CD4-positive, alpha-beta memory T cell (primary cell): ENCODE measurements at regions not wholly inside any gene's neighbourhood (a gene's known extent, or its start where the extent isn't known, plus 50 kb on each side); places are given as distances from the start of the nearest gene placed in this dataset.
"Not testable (repeated sequence)": the region's sequence is repeated elsewhere in the genome, so short reads cannot be mapped to it uniquely, and the experiment has no call there.

Experiments
- CTCF ChIA-PET: fragments of 350-600 bp; sonication (Branson Sonifier 250); formaldehyde crosslinking; loops from one replicate; lab custom pipeline; 2021; ENCODE audit warnings: inconsistent platforms; ENCODE audit not compliant: partially characterized antibody; lab: Charles Lee
- POLR2A ChIA-PET: fragments of 350-600 bp; sonication (Branson Sonifier 250); formaldehyde crosslinking; loops from one replicate; lab custom pipeline; 2021; ENCODE audit not compliant: partially characterized antibody; lab: Charles Lee
- DNase-seq, 5 donors: peaks; one replicate each; pipeline versions ENCODE4 v3.0.0 to v3.0.0-alpha.2; 2020 to 2022; ENCODE audit warnings: mixed read lengths in 1 of 5
- H3K27ac ChIP-seq: one replicate; pipeline ENCODE4 v1.7.0; 2013; ENCODE audit warnings: low read depth, low read length
- H3K27me3 ChIP-seq: 2 replicates; pipeline ENCODE4 v1.7.0; 2013; ENCODE audit warnings: mild to moderate bottlenecking, low read length, moderate library complexity; ENCODE audit not compliant: insufficient read depth
- H3K36me3 ChIP-seq: 2 replicates; pipeline ENCODE4 v1.7.0; 2013; ENCODE audit warnings: mild to moderate bottlenecking, low read length, moderate library complexity; ENCODE audit not compliant: insufficient read depth
- H3K4me1 ChIP-seq: 2 replicates; pipeline ENCODE4 v1.7.0; 2013; ENCODE audit warnings: mild to moderate bottlenecking, low read length, moderate library complexity; ENCODE audit not compliant: insufficient read depth
- H3K4me3 ChIP-seq, 2 donors: one replicate each; pipeline ENCODE4 v1.7.0; 2013; ENCODE audit warnings: low read length in 2 of 2, mild to moderate bottlenecking in 1 of 2
- H3K9me3 ChIP-seq, 2 donors: one replicate each; pipeline ENCODE4 v1.7.0; 2013; ENCODE audit warnings: low read length in 2 of 2, control low read depth in 1 of 2; ENCODE audit not compliant: control insufficient read depth in 1 of 2
- H3K27ac Mint-ChIP-seq, 7 donors: one replicate each; pipeline ENCODE4 v1.8.0; 2020 to 2021; ENCODE audit warnings: mixed read lengths in 7 of 7, mild to moderate bottlenecking in 6 of 7, inconsistent platforms in 3 of 7, moderate library complexity in 3 of 7
- H3K27me3 Mint-ChIP-seq, 2 donors: one replicate each; pipeline ENCODE4 v1.8.0; 2020 to 2021; ENCODE audit warnings: mixed read lengths in 2 of 2
- H3K36me3 Mint-ChIP-seq, 2 donors: one replicate each; pipeline ENCODE4 v1.8.0; 2020 to 2021; ENCODE audit warnings: mixed read lengths in 2 of 2, inconsistent platforms in 1 of 2, mild to moderate bottlenecking in 1 of 2
- H3K4me1 Mint-ChIP-seq, 4 donors: one replicate each; pipeline ENCODE4 v1.8.0; 2020 to 2021; ENCODE audit warnings: mixed read lengths in 4 of 4, mild to moderate bottlenecking in 1 of 4
- H3K4me3 Mint-ChIP-seq, 8 donors: one replicate each; pipeline ENCODE4 v1.8.0; 2020 to 2021; ENCODE audit warnings: mixed read lengths in 8 of 8, mild to moderate bottlenecking in 7 of 8, moderate library complexity in 6 of 8, inconsistent platforms in 3 of 8
- H3K9me3 Mint-ChIP-seq, 8 donors: one replicate each; pipeline ENCODE4 v1.8.0; 2020 to 2021; ENCODE audit warnings: mixed read lengths in 8 of 8, mild to moderate bottlenecking in 5 of 8, inconsistent platforms in 3 of 8, moderate library complexity in 1 of 8
- intact Hi-C: fragments of 100-400 bp; cut with micrococcal nuclease; formaldehyde crosslinking; loops from one replicate; pipeline ENCODE4 v1.15.1; 2023

DNA sequence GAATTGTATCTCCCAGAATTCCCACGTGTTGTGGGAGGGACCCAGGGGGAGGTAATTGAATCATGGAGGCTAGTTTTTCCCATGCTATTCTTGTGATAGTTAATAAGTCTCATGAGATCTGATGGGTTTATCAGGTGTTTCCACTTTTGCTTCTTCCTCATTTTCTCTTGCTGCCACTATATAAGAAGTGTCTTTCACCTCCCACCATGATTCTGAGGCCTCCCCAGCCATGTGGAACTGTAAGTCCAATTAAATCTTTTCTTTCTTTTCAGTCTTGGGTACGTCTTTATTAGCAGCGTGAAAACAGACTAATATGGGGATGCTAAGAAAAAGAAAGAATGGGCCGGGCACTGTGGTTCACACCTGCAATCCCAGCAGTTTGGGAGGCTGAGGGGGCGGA, 124.0 kb upstream of the SERBP1 start:
- H3K4me3 ChIP-seq, H3K36me3 ChIP-seq, H3K27ac Mint-ChIP-seq, H3K27ac ChIP-seq, H3K4me3 Mint-ChIP-seq, H3K4me1 Mint-ChIP-seq, DNase-seq, H3K4me1 ChIP-seq, H3K27me3 ChIP-seq, H3K36me3 Mint-ChIP-seq, intact Hi-C loops, H3K9me3 Mint-ChIP-seq, POLR2A ChIA-PET, H3K9me3 ChIP-seq: not testable (repeated sequence)
- CTCF ChIA-PET: interaction anchor here (1.4 kb wide), 1 partner anchor 206 kb away, joined by 3 read pairs; no protein-coding TSS in a partner anchor
- peaks cover 14 to 21% of the 10 kb centered on the region in 2 donors for H3K27me3 Mint-ChIP-seq

DNA sequence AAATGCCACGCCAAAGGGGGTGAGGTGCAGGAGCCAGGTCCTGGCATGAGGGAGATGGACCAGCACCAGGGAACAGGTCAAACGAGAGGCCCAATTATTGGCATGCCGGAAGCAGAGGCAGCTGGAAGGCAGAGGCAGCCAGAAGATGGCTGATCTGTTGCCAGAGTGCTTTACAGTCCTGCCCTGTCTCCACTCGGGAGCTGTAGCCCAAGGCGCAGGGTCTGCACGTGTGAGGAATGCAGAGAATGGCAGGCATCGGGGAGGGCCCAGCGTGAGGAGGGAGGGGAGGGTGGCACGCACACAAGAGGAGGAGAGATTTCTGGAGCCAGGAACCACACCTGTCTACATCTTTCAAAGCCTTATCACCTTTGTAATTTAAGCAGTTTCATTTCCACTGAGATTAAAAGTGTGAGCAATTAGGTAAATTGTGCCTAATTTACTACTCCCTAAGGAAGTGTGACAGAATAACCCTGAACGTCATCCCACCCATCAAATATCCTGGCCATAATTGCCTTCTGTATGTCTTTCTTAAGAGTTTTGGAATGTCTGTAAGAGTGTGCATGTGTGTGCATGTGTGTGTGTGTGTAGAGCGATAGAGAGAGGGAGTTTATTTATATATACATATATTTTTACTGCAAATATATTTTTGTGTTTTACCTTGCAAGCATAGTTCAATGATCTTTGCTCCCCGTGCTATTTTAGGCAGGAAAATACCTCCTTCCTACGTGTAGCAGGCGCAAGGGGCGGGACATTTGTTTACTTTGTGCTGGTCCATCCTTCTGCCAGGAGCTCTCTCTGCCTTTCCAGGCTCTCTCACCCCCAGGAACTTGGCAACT, 125.5 kb upstream of the SERBP1 start:
- Mint-ChIP-seq H3K27ac (no peak overlapping the region), H3K4me1 (no peaks in the 10 kb centered on the region), H3K36me3 (no peaks in the 10 kb centered on the region), H3K27me3 (peaks cover 12 to 21% of the 10 kb centered on the region in 2 donors), H3K9me3 (peaks cover 0 to 2% (median 0%) of the 10 kb centered on the region in 8 donors), H3K4me3 (no peak overlapping the region)
- no peak for DNase-seq
- Histone ChIP-seq H3K4me3 (no peak overlapping the region), H3K27ac (no peak overlapping the region), H3K27me3 (no peaks in the 10 kb centered on the region), H3K9me3 (no peaks in the 10 kb centered on the region), H3K36me3 (no peaks in the 10 kb centered on the region), H3K4me1 (no peaks in the 10 kb centered on the region)
- intact Hi-C loops: no loop called here
- CTCF ChIA-PET: interaction anchor here (1.0 to 9.7 kb wide), 3 partner anchors 27 to 204 kb away, joined by 3 to 320 read pairs (median 4); no protein-coding TSS in a partner anchor
- POLR2A ChIA-PET: interaction anchor here (0.6 kb wide), 1 partner anchor 173 kb away, joined by 4 read pairs; no protein-coding TSS in a partner anchor

GRCh38 chr1:67556297-67556900, 126.2 kb upstream of the SERBP1 start:
- no peak overlapping the region for H3K4me3 ChIP-seq
- peaks cover 12 to 20% of the 10 kb centered on the region in 2 donors for H3K27me3 Mint-ChIP-seq
- no peaks in the 10 kb centered on the region for H3K36me3 ChIP-seq
- intact Hi-C loops: no loop called here
- no peak overlapping the region for H3K27ac ChIP-seq
- no peak overlapping the region for H3K27ac Mint-ChIP-seq
- no peaks in the 10 kb centered on the region for H3K4me1 Mint-ChIP-seq
- ChIA-PET POLR2A (no interaction called here), CTCF (interaction anchor here (1.0 to 9.7 kb wide), 5 partner anchors 15 to 210 kb away, joined by 3 to 320 read pairs (median 9); no protein-coding TSS in a partner anchor)
- no peak for DNase-seq
- H3K4me1 ChIP-seq: no peaks in the 10 kb centered on the region
- H3K36me3 Mint-ChIP-seq: no peaks in the 10 kb centered on the region
- no peaks in the 10 kb centered on the region for H3K9me3 ChIP-seq
- no peak overlapping the region for H3K4me3 Mint-ChIP-seq
- H3K9me3 Mint-ChIP-seq: peaks cover 0 to under 1% (median 0%) of the 10 kb centered on the region in 8 donors
- no peaks in the 10 kb centered on the region for H3K27me3 ChIP-seq

GRCh38 chr1:67557696-67558448, 127.1 kb upstream of the GADD45A start:
- Mint-ChIP-seq H3K9me3 (no peaks in the 10 kb centered on the region), H3K4me3 (no peak overlapping the region), H3K27me3 (peaks cover 9 to 18% of the 10 kb centered on the region in 2 donors), H3K27ac (peak overlapping the region in 1 of 7 donors; percentile 15), H3K4me1 (no peaks in the 10 kb centered on the region), H3K36me3 (no peaks in the 10 kb centered on the region)
- CTCF ChIA-PET: interaction anchor here (0.8 to 9.7 kb wide), 8 partner anchors 9 to 209 kb away, joined by 3 to 320 read pairs (median 6); no protein-coding TSS in a partner anchor
- no peaks in the 10 kb centered on the region for H3K36me3 ChIP-seq
- H3K4me3 ChIP-seq: no peak overlapping the region
- H3K27me3 ChIP-seq: no peaks in the 10 kb centered on the region
- intact Hi-C loops: no loop called here
- no peaks in the 10 kb centered on the region for H3K4me1 ChIP-seq
- no peaks in the 10 kb centered on the region for H3K9me3 ChIP-seq
- POLR2A ChIA-PET: no interaction called here
- no peak for DNase-seq
- no peak overlapping the region for H3K27ac ChIP-seq

DNA sequence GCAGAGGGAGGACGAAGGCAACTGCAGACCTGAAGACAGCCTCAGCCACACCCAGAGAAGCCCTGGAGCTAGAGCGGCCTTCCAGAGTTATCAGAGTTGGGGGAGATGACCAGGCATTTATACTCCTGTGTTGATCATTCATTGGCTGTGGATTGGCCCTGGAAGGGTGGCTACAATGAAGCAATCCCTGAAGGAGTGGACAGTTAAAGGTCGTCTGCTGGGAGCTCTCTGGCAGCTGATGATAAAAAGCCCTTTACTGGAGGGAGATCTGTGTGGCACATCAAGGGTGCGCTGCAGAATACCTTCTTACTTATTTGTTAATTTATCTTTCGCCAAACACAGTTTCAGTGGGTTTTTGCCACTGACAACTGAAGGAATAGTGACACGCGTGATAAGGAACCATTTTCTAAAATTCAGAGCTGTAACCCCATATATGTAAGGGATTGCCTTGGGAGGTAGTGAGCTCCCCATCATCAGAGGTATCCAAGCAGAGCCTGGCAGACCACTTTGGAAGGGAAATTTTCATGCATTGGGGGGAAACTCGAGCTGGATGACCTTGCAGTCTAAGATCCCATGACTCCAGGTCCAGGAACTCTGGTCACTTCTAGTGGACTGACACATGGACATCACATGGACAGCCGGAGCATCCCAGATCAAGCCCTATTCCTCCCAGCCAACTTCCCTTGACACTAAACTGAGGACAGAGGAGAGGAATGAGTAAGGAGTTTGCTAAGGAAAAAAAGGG, 126.4 kb upstream of the GADD45A start:
- no peaks in the 10 kb centered on the region for H3K36me3 Mint-ChIP-seq

GRCh38 chr1:67559222-67559700, 125.7 kb upstream of the GADD45A start:
- Histone ChIP-seq H3K9me3 (no peaks in the 10 kb centered on the region), H3K27me3 (no peaks in the 10 kb centered on the region), H3K4me1 (no peaks in the 10 kb centered on the region), H3K36me3 (no peaks in the 10 kb centered on the region), H3K4me3 (no peak overlapping the region), H3K27ac (no peak overlapping the region)
- ChIA-PET POLR2A (no interaction called here), CTCF (interaction anchor here (2.2 to 9.7 kb wide), 5 partner anchors 8 to 207 kb away, joined by 8 to 320 read pairs (median 24); no protein-coding TSS in a partner anchor)
- Mint-ChIP-seq H3K27ac (no peak overlapping the region), H3K9me3 (no peaks in the 10 kb centered on the region), H3K27me3 (peaks cover 7 to 18% of the 10 kb centered on the region in 2 donors), H3K36me3 (no peaks in the 10 kb centered on the region), H3K4me3 (no peak overlapping the region), H3K4me1 (peaks cover 0 to 6% (median 2%) of the 10 kb centered on the region in 4 donors)
- no peak for DNase-seq
- intact Hi-C loops: no loop called here

More for the DNA sequence above, 126.4 kb upstream of the GADD45A start:
- Histone ChIP-seq H3K4me1 (no peaks in the 10 kb centered on the region), H3K36me3 (no peaks in the 10 kb centered on the region), H3K4me3 (no peak overlapping the region), H3K27me3 (no peaks in the 10 kb centered on the region), H3K9me3 (no peaks in the 10 kb centered on the region), H3K27ac (no peak overlapping the region)
- no peak for DNase-seq
- CTCF ChIA-PET: interaction anchor here (0.8 to 9.7 kb wide), 6 partner anchors 9 to 208 kb away, joined by 3 to 320 read pairs (median 8); no protein-coding TSS in a partner anchor
- intact Hi-C loops: no loop called here
- POLR2A ChIA-PET: no interaction called here
- Mint-ChIP-seq H3K27ac (no peak overlapping the region), H3K9me3 (no peaks in the 10 kb centered on the region), H3K4me1 (peaks cover 0 to under 1% (median 0%) of the 10 kb centered on the region in 4 donors), H3K27me3 (peaks cover 9 to 18% of the 10 kb centered on the region in 2 donors), H3K4me3 (no peak overlapping the region)
